NCI-H2107 treated with DMSO at 0.1 percent for 48 hours (cell line): ENCODE measurements at regions not wholly inside any gene's neighbourhood (a gene's known extent, or its start where the extent isn't known, plus 50 kb on each side); places are given as distances from the start of the nearest gene placed in this dataset.

Experiments
- DNase-seq: peaks from one replicate; lab custom pipeline; 2025; ENCODE audit not compliant: unreplicated experiment; lab: John Stamatoyannopoulos, UW

- no peak for DNase-seq
Measured at GRCh38 chr7:28231176-28231575, 50.6 kb upstream of the JAZF1 start.

- DNase-seq, result no peak
Measured at GRCh38 chr7:28236560-28236959, 56.0 kb upstream of the JAZF1 start.

GRCh38 chr7:28237363-28237762, 56.8 kb upstream of the JAZF1 start:
- no peak for DNase-seq

DNA sequence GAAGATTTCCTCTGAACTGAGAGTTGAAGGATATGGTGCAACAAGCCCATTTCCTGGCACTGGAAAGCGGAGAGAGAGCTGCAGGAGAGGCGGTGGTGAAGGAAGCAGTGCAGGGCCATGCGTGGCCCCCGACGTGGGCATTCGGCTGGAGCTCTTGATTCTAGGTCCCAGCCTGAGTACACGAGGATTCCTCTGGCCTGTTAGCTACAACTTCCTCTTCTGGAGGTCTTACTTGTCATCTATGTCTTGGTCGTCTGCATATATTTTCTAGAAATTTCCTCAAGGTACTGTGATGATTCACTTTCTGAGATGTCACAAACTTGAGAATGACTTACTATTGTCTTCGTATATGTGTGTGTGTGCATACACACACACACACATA, 59.2 kb upstream of the JAZF1 start:
- DNase-seq, result no peak

- no peak for DNase-seq
Measured at GRCh38 chr7:28240481-28240880, 59.9 kb upstream of the JAZF1 start.

- DNase-seq, result no peak
Measured at GRCh38 chr7:28243861-28244260, 63.3 kb upstream of the JAZF1 start.

GRCh38 chr7:28245123-28245878, 64.7 kb upstream of the JAZF1 start:
- no peak for DNase-seq

DNA sequence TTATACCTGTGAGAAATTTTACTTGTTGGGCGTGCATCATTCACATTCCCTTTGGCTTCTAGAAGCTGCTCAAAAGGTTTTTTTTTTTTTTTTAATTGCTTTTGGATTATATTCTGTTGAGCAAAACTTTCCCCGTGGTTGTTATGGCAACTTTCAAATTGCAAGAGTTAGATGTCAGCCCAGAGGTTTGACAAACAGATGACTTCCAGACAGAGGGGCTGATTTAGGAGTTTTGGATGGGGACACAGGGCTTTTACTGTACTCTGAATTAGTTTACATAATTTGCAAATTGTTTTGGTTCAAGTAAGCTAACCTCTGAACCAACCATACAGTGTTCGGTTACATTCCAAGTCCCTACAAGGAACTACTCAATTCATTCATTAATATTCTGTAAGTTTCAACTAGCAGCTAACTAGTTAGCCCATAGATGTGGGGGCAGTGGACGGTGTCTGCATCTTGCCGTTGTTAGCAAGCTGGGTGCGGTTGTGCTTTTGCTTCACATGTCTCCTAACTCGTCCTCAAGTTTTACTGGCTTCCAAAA, 66.4 kb upstream of the JAZF1 start:
- DNase-seq, result no peak

GRCh38 chr7:28258240-28258639, 77.6 kb upstream of the JAZF1 start:
- DNase-seq, result peak; percentile 58

DNA sequence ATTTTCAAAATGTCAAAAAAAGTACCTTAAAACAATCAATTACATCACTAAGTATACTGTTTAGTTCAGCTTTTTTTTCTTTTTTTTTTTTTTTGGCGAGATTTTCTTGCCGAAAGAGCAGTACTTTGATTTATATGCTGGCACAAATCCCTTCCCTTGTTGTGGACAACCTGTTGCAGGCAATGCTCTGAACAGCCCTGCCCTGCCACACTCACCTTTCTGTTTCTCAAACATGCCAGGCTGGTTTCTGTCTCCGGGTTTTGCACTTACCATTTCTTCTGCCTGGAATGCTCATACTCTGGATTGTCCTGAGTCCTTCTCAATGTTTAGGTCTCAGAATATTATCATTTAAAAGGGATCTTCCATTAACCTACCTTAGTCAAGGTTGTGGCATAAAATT, 80.4 kb upstream of the JAZF1 start:
- no peak for DNase-seq

GRCh38 chr7:28263622-28264271, 83.2 kb upstream of the JAZF1 start:
- no peak for DNase-seq

- DNase-seq, result no peak
Measured at GRCh38 chr7:28266402-28266801, 85.8 kb upstream of the JAZF1 start.

DNA sequence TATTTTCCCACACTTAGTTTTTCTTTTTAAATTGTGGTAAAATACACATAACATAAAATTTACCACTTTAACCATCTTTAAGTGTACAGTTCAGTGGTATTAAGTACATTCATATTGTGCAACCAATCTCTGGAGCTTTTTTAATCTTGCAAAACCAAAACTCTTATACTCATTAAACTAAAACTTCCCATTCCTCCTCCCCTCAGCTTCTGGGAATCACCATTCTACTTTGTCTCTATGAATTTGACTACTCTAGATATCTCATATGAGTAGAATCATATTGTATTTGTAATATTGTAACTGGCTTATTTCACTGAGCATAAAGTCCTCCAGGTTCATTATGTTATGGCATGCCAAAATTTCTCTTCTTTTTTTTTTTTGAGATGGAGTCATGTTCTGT, 86.4 kb upstream of the JAZF1 start:
- no peak for DNase-seq

GRCh38 chr7:28269700-28270361, 89.2 kb upstream of the JAZF1 start:
- no peak for DNase-seq

DNA sequence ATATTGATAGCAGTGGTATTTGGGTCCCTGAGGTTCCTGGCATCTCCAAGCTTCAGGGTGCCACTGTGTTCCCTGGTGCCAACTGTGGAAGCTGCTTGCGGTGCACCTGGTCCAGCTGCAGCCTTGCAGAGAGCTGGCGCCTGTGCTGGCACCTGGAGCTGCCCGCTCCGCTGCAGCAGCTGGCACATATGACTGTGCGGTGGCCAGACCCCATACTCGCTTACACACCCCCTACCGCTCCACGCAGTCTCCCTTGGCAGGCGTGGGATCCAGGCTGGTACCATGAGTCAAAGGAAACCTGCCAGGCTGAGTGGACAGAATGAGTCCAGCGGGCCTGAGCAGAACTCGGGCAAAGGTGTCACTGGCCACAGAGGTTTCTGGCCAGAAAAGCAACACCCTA, 89.9 kb upstream of the JAZF1 start:
- no peak for DNase-seq

DNA sequence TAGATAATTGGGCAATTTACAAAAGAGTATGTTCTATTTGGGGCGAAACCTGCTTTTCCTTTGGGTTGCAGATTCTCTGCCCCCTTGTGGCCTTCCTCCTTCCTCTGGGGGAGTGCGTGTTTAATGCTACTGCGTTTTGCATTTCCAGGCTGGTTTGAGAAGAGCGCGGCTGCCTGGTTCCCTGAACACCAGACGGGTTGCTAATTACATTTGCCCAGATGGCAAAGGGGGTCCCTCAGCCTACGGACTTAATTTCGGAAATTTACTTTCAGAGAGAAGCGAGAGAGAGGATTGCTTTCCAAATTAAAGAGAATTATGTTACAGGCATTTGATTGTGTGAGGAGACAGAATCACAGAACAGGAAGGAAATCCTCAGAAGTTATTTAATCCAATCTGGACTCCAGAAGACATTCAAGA, 91.9 kb upstream of the JAZF1 start:
- DNase-seq, result no peak

- no peak for DNase-seq
Measured at GRCh38 chr7:28276298-28276697, 95.7 kb upstream of the JAZF1 start.

GRCh38 chr7:28277364-28277763, 96.8 kb upstream of the JAZF1 start:
- DNase-seq, result no peak

DNA sequence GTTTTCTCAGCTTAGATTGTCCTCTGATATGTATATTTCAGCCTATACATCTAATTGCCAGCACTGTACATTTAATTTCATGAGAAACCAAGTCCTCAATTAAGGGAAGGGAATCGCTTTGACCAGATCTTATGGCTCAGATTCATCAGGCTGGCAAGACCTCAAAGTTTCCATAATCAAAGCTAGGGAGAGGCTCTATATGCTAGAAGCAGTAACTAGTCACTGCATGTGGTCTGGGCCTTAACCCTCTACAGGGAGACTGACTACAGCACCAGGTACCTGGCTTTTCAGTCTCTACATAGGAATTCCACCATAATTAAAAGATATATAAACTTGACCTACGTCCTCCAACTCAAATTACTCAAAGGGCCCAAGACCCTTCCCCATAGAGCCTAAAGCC, 97.4 kb upstream of the JAZF1 start:
- DNase-seq, result no peak

DNA sequence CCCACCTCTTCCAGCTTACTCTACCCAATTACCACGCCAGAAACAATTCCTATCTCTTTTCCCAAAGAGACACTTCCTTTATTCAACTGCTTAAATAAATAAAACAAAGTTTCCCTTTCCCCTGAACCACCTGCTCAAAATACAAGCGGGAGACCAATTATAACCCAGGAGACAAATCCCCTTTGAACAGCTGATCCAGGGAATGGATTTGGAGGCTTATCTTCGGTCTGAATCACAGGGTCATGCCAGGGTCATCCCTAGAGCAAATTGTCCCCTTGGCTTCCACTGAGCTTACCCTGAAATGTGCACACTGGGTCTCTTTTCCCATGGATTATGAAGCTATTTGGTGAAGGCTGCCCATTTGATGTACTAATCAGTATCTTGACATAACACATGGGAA, 99.9 kb upstream of the JAZF1 start:
- no peak for DNase-seq

- DNase-seq, result no peak
Measured at GRCh38 chr7:28290496-28290895, 109.9 kb upstream of the JAZF1 start.

- no peak for DNase-seq
Measured at GRCh38 chr7:28291559-28291958, 111.0 kb upstream of the JAZF1 start.
